Peyer's patch (tissue), 4 donors: ENCODE measurements at regions not wholly inside any gene's neighbourhood (a gene's known extent, or its start where the extent isn't known, plus 50 kb on each side); places are given as distances from the start of the nearest gene placed in this dataset.
"Not testable (repeated sequence)": the region's sequence is repeated elsewhere in the genome, so short reads cannot be mapped to it uniquely, and the experiment has no call there.

Source experiments
- DNase-seq, 3 donors: peaks; one replicate each; pipeline ENCODE4 v3.0.0-alpha.2; 2017 to 2019
- H3K27ac ChIP-seq, 4 donors: fragments of 200-600 bp; sonication (generic); one replicate each; pipeline ENCODE4 v1.5.1; 2016 to 2019
- H3K27me3 ChIP-seq, 2 donors: fragments of 200-600 bp; sonication (generic); one replicate each; pipeline ENCODE4 v1.5.1; 2019
- H3K36me3 ChIP-seq, 3 donors: fragments of 200-600 bp; sonication (generic); one replicate each; pipeline ENCODE4 v1.5.1; 2016 to 2019
- H3K4me1 ChIP-seq, 4 donors: fragments of 200-600 bp; sonication (generic); one replicate each; pipeline ENCODE4 v1.5.1; 2016 to 2019
- H3K4me3 ChIP-seq, 4 donors: fragments of 200-600 bp; sonication (generic); 1 replicate in 3 of 4; 2 replicates in 1 of 4; pipeline ENCODE4 v1.5.1; 2016 to 2019; ENCODE audit warnings: mild to moderate bottlenecking in 1 of 4
- H3K9me3 ChIP-seq, 4 donors: fragments of 200-600 bp; sonication (generic); one replicate each; pipeline ENCODE4 v1.5.1; 2016 to 2019; ENCODE audit warnings: mild to moderate bottlenecking in 1 of 4
- POLR2A ChIP-seq, 2 donors: fragments of 450-650 bp; IDR thresholded peaks; one replicate each; pipeline ENCODE4 v1.5.1; 2017; ENCODE audit warnings: antibody characterized with exemption in 2 of 2, mild to moderate bottlenecking in 2 of 2, moderate library complexity in 2 of 2
- TF ChIP-seq, protein P1 (sequence below), 6 experiments: fragments of 450-650 bp in 4 of 6; fragments of 200-600 bp in 2 of 6; sonication (generic) in 1 of 6; IDR thresholded peaks; one replicate each; pipeline ENCODE4 v1.5.1; 2017 to 2019; ENCODE audit warnings: antibody characterized with exemption in 6 of 6, mild to moderate bottlenecking in 3 of 6, moderate library complexity in 1 of 6

DNA sequence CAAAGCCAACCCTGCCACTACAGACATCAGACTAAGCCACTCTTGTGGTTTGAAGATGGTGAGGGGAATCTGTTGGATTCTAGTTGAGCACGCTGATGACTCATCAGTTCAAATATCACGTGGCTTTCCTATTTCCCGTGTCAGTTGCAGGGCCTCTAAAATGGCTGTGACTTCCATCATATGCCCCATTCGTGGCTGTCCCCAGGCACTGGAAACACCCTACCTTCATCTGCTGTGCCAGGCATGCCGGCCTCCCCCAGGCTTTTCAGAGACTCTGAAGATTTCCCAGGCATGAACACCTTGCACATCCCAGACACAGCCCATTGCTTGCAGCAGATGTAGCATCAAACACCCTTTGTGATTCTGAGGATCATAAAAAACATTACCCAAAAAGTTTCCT lies 659.9 kb downstream of the UQCRFS1 start:
- H3K4me3 ChIP-seq, result no peak overlapping the region
- H3K4me1 ChIP-seq, result no peaks in the 10 kb centered on the region
- no peak for TF ChIP-seq POLR2A (IDR thresholded peaks at IDR 0.05)
- DNase-seq, result no peak
- H3K27me3 ChIP-seq, result no peaks in the 10 kb centered on the region
- H3K27ac ChIP-seq, result no peak overlapping the region
- H3K36me3 ChIP-seq, result no peaks in the 10 kb centered on the region
- H3K9me3 ChIP-seq, result no peaks in the 10 kb centered on the region

DNA sequence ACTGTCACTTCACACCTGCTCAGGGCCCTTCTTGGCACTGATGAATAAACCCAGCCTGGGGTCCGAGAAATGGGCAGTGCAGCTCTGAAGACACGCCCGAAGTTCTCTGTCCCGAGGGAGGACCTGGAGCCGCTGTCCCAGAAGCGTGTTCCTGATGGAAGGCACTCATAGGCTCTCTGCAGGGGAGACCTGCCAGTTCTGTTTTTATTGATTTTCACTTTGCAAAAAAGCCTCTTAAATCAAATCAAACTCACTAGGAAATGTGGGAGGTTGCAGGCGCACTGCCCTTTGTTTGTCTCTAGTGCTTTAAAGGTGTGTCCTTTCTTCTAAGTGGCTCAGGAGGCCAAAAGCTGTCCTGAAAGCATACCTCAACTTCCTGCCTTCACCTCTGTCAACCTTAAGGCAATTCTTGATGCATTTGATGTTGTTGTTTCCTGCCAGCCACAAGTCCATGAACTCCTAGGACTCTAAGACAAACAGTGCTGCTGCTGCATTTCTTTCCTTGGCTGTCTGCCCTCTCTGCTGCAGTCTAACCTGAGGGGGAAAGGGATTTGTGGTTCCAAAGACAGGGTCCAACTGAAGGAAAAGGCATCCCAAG lies 663.2 kb downstream of the UQCRFS1 start:
- Histone ChIP-seq H3K9me3 (no peaks in the 10 kb centered on the region), H3K36me3 (no peaks in the 10 kb centered on the region), H3K4me1 (no peaks in the 10 kb centered on the region), H3K4me3 (no peak overlapping the region), H3K27me3 (no peaks in the 10 kb centered on the region), H3K27ac (no peak overlapping the region)
- TF ChIP-seq, protein P1, sequence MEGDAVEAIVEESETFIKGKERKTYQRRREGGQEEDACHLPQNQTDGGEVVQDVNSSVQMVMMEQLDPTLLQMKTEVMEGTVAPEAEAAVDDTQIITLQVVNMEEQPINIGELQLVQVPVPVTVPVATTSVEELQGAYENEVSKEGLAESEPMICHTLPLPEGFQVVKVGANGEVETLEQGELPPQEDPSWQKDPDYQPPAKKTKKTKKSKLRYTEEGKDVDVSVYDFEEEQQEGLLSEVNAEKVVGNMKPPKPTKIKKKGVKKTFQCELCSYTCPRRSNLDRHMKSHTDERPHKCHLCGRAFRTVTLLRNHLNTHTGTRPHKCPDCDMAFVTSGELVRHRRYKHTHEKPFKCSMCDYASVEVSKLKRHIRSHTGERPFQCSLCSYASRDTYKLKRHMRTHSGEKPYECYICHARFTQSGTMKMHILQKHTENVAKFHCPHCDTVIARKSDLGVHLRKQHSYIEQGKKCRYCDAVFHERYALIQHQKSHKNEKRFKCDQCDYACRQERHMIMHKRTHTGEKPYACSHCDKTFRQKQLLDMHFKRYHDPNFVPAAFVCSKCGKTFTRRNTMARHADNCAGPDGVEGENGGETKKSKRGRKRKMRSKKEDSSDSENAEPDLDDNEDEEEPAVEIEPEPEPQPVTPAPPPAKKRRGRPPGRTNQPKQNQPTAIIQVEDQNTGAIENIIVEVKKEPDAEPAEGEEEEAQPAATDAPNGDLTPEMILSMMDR (IDR thresholded peaks at IDR 0.05), result no peak
- no peak for TF ChIP-seq POLR2A (IDR thresholded peaks at IDR 0.05)
- no peak for DNase-seq

DNA sequence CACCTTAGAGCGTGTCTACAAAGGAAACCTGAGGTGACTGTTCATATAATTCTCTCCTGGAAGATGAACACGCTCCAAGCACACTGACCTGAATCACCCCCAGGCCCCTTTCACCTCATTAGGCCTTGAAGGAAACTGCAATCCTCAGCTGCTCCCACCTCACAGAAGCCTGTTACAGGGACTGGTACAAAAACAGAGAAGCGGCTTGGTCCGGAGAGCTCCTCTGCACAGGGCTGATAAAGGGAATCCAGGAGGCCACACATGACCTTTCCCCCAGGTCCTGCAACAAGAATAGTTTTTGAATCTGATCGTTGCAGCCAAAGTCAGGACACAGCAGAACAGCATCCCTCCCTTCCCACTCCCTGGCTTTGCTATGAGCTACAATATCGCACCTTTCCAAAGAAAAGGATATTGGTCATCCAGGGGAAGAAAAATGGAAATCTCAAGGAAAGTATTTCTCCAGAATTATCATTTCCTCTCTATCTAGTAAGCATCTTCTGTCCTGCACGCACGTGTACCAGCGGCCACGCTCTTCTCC lies 666.7 kb downstream of the UQCRFS1 start:
- Histone ChIP-seq H3K27ac (no peak overlapping the region), H3K4me3 (no peak overlapping the region), H3K36me3 (no peaks in the 10 kb centered on the region), H3K4me1 (no peaks in the 10 kb centered on the region), H3K27me3 (no peaks in the 10 kb centered on the region), H3K9me3 (no peaks in the 10 kb centered on the region)
- no peak for DNase-seq
- TF ChIP-seq, protein P1 (IDR thresholded peaks at IDR 0.05), result no peak
- no peak for TF ChIP-seq POLR2A (IDR thresholded peaks at IDR 0.05)

DNA sequence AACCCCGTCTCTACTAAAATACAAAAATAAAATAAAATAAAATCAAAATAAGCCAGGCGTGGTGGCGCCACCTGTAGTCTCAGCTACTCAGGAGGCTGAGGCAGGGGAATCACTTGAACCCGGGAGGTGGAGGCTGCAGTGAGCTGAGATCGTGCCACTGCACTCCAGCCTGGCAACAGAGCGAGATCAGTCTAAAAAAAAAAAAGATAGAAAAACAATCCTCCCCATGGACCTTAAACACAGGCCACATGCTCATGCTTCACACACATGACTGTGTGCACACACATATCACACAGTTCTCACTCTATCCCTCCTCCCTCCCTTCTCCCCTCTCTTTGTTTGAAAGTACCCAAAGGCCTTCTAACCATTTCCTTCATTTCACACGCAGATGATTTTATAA lies 667.6 kb downstream of the UQCRFS1 start:
- not testable (repeated sequence) for DNase-seq, H3K27me3 ChIP-seq, H3K4me1 ChIP-seq

DNA sequence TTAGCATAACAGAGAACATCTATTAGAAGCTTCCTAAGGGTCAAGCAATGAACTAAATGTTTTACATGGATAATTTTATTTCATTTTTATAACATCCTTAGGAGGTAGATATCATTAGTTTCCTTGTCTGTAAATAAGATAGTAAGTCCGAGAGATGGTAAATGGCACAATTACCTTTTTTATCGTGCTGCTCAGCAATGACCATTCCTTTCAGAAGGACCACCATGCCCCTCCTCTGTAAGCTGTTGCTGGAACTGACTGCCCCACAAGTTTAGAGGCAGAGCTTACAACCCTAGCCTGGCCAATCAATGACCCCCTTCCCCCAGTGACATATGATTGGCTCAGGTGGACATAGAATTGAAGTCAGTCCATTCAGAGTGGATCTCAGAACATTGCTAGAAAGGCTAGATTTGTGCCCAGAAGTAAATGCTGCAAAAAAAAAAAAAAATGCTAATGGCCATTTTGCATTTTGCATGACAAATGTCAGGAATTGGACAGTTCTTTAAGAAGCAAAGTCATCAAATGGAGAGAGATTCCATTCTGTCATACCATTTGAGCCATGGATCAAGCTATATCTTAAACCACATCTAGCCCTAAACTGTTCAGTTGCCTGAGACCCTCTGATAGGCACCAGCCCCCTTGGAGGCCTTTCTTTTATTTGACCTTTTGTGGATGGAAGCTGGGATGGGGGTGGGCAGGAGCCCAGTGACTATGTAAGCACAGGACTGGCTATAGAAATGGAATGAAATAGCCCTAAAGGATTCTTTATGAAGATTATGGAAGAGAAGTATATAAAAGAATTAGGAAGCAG lies 668.3 kb downstream of the UQCRFS1 start:
- Histone ChIP-seq H3K9me3 (no peaks in the 10 kb centered on the region), H3K4me1 (no peaks in the 10 kb centered on the region), H3K36me3 (no peaks in the 10 kb centered on the region), H3K4me3 (no peak overlapping the region), H3K27me3 (no peaks in the 10 kb centered on the region), H3K27ac (no peak overlapping the region)
- DNase-seq, result no peak
- TF ChIP-seq POLR2A (IDR thresholded peaks at IDR 0.05), result no peak
- TF ChIP-seq, protein P1 (IDR thresholded peaks at IDR 0.05), result no peak

More for the DNA sequence above, 667.6 kb downstream of the UQCRFS1 start:
- H3K27ac ChIP-seq, H3K36me3 ChIP-seq, H3K4me3 ChIP-seq, H3K9me3 ChIP-seq: not testable (repeated sequence)

DNA sequence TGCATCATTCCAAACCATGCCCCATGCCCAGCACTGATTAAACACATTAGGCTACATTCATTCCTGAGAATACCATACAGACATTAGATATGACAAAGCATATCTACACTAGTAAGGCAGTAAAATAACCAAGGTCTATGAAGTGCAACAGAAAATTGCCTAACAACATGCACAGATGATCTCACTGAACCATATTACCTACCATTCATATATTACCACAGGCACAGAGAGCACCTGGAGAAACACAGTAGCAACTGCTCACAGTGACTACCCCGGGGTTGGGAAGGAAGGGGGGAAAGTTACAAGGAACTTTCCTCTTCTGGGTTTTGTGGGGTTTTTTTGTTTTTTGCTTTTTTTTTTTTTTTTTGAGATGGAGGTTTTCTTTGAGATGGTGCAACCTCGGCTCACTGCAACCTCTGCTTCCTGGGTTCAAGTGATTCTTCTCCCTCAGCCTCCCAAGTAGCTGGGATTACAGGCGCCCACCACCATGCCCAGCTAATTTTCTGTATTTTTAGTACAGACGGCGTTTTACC lies 669.6 kb downstream of the UQCRFS1 start:
- no peak for TF ChIP-seq POLR2A (IDR thresholded peaks at IDR 0.05)
- TF ChIP-seq, protein P1 (IDR thresholded peaks at IDR 0.05), result no peak
- no peaks in the 10 kb centered on the region for H3K9me3 ChIP-seq
- H3K27me3 ChIP-seq, result no peaks in the 10 kb centered on the region
- DNase-seq, result no peak
- H3K27ac ChIP-seq, result no peak overlapping the region
- H3K4me1 ChIP-seq, result no peaks in the 10 kb centered on the region
- no peaks in the 10 kb centered on the region for H3K36me3 ChIP-seq
- no peak overlapping the region for H3K4me3 ChIP-seq
